GM21423 (cell line): ENCODE measurements at regions not wholly inside any gene's neighbourhood (a gene's known extent, or its start where the extent isn't known, plus 50 kb on each side); places are given as distances from the start of the nearest gene placed in this dataset.
A peak's percentile ranks its signal among the peaks of the same experiment; 100 is the strongest.
"Not testable (repeated sequence)": the region's sequence is repeated elsewhere in the genome, so short reads cannot be mapped to it uniquely, and the experiment has no call there.

ENCODE experiments used
- ATAC-seq: cut with Tn5 transposase; IDR thresholded peaks from one replicate; pipeline ENCODE4 v1.9.1; 2021; ENCODE audit warnings: mild to moderate bottlenecking, moderate library complexity; ENCODE audit not compliant: unreplicated experiment

GRCh38 chr20:59490196-59491004, 113.9 kb upstream of the PHACTR3 start:
- ATAC-seq: not testable (repeated sequence)

DNA sequence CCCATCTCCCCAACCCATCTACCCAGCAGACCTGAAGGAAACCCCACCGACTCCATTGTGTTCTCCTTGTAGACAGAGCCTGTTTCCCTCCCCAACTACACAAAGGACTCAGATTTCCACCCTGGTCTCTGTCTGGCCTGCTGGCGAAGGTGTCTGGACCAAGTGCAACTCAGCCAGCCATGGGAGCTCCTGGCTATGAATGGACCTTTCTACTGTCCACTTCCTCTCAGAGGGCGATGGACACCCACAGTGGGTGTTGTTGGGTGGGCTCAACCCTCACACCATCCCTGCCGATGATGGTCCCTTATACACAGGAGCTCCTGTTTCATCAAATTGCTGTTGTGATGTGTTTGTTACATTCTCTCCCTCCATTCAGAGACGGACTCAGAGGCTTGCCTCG, 112.5 kb upstream of the PHACTR3 start:
- ATAC-seq: no peak

DNA sequence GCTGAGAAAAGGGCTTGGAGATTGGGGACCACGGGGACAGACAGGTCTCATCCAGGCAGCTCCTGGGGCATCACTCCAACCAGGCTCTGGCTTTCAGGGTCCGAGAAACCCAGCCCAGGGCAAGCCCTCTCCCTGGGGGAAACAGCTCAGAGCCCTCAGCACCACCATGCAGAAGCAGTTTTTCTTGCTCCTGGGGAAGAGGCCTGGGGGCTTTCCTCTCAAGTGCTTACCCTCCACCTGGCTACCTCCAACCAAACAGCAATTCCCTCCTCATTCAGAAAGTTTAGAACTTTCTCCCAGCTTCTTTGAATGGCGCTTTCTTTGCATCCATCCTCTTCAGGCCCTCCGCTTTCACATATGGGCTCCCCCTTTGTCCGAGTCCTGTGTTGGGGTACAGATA, 110.4 kb upstream of the PHACTR3 start:
- ATAC-seq: no peak

DNA sequence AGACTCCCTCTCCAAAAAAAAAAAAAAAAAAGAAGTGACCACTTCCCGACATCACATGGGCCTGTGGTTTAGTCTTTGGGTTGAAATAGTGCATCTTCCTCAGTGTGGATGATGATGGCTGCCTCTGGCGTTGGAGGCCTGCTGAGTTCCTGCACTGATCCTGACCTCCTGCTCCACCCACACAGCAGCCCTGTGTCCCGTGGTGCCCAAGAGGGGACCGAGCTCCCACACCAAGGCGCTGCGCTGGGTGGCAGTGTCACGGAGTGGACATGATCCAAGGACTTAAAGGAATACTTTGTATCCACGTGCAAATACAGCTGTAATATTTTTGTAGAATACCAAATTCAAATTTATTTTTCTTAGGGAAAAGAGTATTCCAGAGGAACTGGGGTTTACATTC, 109.2 kb upstream of the PHACTR3 start:
- ATAC-seq: no peak

DNA sequence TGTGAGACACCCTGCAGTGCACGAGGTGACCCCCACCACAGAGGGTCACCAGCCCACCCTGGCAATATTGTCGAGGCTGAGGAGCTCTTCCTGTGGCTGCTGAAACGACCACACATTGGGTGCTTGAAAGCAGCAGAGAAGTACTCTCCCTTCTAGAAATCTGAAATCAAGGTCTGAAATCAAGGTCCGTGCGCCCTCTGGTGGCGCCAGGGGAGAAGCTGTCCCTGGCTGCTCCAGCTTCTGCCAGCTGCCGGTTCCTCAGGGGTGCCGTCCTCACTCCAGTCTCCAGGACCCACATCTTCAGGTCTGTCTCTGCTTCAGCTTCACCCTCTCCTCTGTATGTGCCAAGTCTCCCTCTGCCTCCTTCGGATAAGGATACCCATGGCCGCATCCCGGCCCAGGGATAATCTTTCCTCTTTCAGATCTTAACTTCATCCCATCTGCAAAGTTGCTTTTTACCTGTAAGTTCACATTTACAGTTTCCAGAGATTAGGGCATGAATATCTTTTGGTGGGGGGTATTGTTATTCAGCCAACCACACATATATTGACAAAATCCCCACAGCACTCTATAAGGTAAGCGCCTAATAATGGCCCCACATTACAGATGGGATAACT, 108.3 kb upstream of the PHACTR3 start:
- ATAC-seq: peak; percentile 43

DNA sequence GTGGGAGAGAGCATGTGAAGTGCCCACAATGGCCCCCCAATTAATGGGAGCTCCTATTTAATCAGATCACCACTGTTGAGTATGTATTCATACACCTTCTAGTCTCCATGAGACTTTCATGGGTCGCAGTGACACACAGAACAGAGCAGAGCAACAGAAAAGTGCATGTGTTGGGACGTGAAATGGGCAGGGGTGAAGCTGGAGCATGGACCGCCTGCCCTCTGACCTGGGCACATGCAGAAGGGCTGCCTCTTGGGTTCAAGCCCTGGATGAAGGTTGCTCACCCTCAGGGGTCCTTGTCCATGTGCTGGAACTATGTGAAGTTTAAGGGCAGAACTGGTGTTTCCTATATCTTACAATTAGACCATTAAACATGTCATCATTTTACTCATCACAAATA, 106.0 kb upstream of the PHACTR3 start:
- no peak for ATAC-seq

- ATAC-seq: no peak
Measured at GRCh38 chr20:59499863-59500262, 104.5 kb upstream of the PHACTR3 start.

DNA sequence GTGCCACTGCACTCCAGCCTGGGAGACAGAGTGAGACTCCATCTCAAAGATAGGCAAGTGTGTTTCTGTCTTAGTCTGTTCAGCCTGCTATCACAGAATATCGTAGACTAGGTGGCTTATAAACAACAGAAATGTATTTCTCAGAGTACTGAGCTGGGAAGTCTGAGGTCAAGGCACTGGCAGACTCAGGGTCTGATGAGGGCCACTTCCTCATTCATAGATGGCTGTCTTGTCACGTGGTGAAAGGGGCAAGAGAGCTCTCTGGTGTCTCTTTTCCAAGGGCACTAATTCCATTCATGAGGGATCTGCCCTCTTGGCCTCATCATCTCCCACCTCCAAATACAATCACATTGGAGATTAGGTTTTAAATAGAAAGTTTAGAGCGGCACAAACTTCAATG, 95.6 kb upstream of the PHACTR3 start:
- ATAC-seq: no peak

GRCh38 chr20:59512651-59513050, 91.7 kb upstream of the PHACTR3 start:
- ATAC-seq: no peak

- ATAC-seq: no peak
Measured at GRCh38 chr20:59514554-59514953, 89.8 kb upstream of the PHACTR3 start.

- no peak for ATAC-seq
Measured at GRCh38 chr20:59515013-59515905, 89.1 kb upstream of the PHACTR3 start.

GRCh38 chr20:59515906-59516209, 88.5 kb upstream of the PHACTR3 start:
- ATAC-seq: no peak

GRCh38 chr20:59518881-59519706, 85.2 kb upstream of the PHACTR3 start:
- ATAC-seq: peak; percentile 56

DNA sequence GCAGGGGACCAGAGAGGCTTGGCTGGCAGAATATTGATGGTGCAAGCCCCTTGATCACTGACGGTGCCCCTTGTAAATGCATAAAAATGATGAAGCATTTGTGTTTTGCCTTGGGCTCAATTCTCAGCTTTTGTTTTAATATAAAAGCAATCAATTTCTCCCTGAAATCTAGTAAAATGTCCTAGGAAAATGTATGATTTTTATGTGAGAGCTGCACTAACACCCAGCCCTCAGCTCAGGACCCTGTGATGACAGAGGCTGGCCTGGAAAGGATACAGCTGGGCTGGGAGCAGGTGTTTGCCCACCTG, 84.7 kb upstream of the PHACTR3 start:
- ATAC-seq: no peak

- no peak for ATAC-seq
Measured at GRCh38 chr20:59520814-59521213, 83.5 kb upstream of the PHACTR3 start.

DNA sequence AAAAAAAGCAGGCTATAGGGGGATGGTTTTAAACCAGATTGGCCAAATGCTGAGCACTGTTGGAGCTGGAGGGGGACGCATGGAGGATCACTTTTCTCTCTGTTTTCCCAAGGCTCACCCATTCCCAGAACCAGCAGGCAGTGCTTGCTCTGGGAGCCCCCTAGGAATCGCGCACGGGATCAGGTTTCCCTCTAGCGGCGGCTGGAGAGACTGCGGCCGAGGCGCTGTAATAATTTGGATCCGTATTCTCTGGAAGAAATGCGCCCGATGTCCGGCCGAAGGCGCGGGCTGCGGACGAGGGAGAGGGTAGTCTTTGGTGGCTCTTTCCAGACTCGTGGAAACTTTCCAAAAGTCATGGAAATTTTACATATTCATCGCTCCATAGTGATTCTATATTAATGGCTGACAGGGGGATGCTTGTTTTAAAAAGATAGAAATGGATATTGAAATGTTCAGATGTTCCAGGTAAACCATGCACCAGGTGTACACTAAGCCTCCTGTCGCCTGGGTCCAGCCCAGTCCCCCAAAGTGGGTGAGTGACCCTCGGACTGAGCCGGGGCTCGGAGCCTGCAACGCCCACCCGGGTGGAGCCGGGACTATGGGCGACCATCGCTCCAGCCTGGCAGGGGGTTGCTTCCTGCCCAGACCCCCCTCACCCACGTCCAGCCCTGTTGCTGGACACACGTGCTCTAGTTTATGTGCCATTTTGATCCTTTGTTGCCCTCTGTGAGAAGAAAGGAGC, 78.7 kb upstream of the PHACTR3 start:
- no peak for ATAC-seq

GRCh38 chr20:59526242-59527225, 77.8 kb upstream of the PHACTR3 start:
- no peak for ATAC-seq

DNA sequence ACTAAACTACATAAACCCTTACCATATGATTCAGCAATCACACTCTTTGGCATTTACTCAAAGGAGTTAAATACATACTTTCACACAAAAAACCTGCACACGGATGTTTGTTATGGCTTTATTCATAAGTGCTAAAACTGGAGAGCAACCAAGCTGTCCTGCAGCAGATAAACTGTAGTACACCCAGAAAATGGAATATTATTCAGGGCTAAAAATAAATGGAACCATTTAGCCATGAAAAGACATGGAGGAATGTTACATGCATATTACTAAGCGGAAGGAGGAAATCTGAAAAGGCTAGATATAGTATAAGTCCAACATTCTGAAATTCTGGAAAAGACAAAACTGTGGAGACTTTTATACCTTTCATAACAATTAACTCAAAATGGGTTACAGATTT, 73.6 kb upstream of the PHACTR3 start:
- ATAC-seq: no peak

- no peak for ATAC-seq
Measured at GRCh38 chr20:59537991-59538390, 66.3 kb upstream of the PHACTR3 start.
